Esophagus muscularis mucosa (tissue), 4 donors: ENCODE measurements at regions not wholly inside any gene's neighbourhood (a gene's known extent, or its start where the extent isn't known, plus 50 kb on each side); places are given as distances from the start of the nearest gene placed in this dataset.

Experiments
- DNase-seq: peaks from one replicate; pipeline ENCODE4 v3.0.0-alpha.2; 2017; ENCODE audit errors: extremely low spot score
- H3K27ac ChIP-seq, 4 donors: fragments of 200-600 bp; sonication (generic); replicated peaks in 1 of 4; 1 replicate in 3 of 4; 2 replicates in 1 of 4; pipeline ENCODE4 v1.5.1; 2016 to 2019; ENCODE audit warnings: mild to moderate bottlenecking in 1 of 4
- H3K27me3 ChIP-seq, 4 donors: fragments of 200-600 bp; sonication (generic); one replicate each; pipeline versions ENCODE4 v1.5.1 to v1.6.0; 2016 to 2019
- H3K36me3 ChIP-seq, 4 donors: fragments of 200-600 bp; sonication (generic); one replicate each; pipeline ENCODE4 v1.5.1; 2016 to 2019
- H3K4me1 ChIP-seq, 4 donors: fragments of 200-600 bp; sonication (generic); one replicate each; pipeline ENCODE4 v1.5.1; 2016 to 2019
- H3K4me3 ChIP-seq, 4 donors: fragments of 200-600 bp; sonication (generic); 1 replicate in 2 of 4; 2 replicates in 2 of 4; pipeline ENCODE4 v1.5.1; 2016 to 2019; ENCODE audit warnings: mild to moderate bottlenecking in 4 of 4, moderate library complexity in 1 of 4
- H3K9me3 ChIP-seq, 4 donors: fragments of 200-600 bp; sonication (generic); 1 replicate in 3 of 4; 2 replicates in 1 of 4; pipeline ENCODE4 v1.5.1; 2016 to 2019
- CTCF ChIP-seq, 3 experiments: fragments of 200-600 bp in 2 of 3; fragments of 450-650 bp in 1 of 3; sonication (generic) in 2 of 3; IDR thresholded peaks; one replicate each; pipeline ENCODE4 v1.5.1; 2017 to 2019; ENCODE audit warnings: antibody characterized with exemption in 3 of 3, mild to moderate bottlenecking in 2 of 3, moderate library complexity in 1 of 3
- EP300 ChIP-seq: sonication (generic); formaldehyde crosslinking; IDR thresholded peaks from one replicate; pipeline ENCODE4 v1.6.1; 2017; ENCODE audit warnings: antibody characterized with exemption
- POLR2A ChIP-seq: fragments of 450-650 bp; IDR thresholded peaks from one replicate; pipeline ENCODE4 v1.6.1; 2017; ENCODE audit warnings: antibody characterized with exemption, moderate library complexity, mild to moderate bottlenecking, low read depth
- POLR2AphosphoS5 ChIP-seq, 2 donors: sonication (generic); formaldehyde crosslinking; IDR thresholded peaks; one replicate each; pipeline ENCODE4 v1.6.1; 2017; ENCODE audit warnings: antibody characterized with exemption in 2 of 2
- WGBS: methylation state at CpG from one replicate; pipeline ENCODE4 v1.1.5; 2018; 5-methylcytosine and 5-hydroxymethylcytosine counted together
- intact Hi-C: fragments of 100-400 bp; cut with DNase I; formaldehyde crosslinking; loops from one replicate; pipeline ENCODE4 v1.15.1; 2023

GRCh38 chr6:119590066-119590465 is 240.5 kb upstream of the MAN1A1 start:
- no peak for DNase-seq
- WGBS, result 76% methylated on average over 2 of the region's 2 CpGs
- Histone ChIP-seq H3K4me3 (no peak overlapping the region), H3K4me1 (no peaks in the 10 kb centered on the region), H3K36me3 (no peaks in the 10 kb centered on the region), H3K27ac (no peak overlapping the region), H3K9me3 (no peaks in the 10 kb centered on the region), H3K27me3 (no peaks in the 10 kb centered on the region)
- TF ChIP-seq POLR2A (no peak), CTCF (IDR thresholded peaks at IDR 0.05) (no peak), POLR2AphosphoS5 (IDR thresholded peaks at IDR 0.05) (no peak), EP300 (no peak)
- intact Hi-C loops, result no loop called here

GRCh38 chr6:119587537-119587936 is 238.0 kb upstream of the MAN1A1 start:
- Histone ChIP-seq H3K9me3 (no peaks in the 10 kb centered on the region), H3K4me1 (no peaks in the 10 kb centered on the region), H3K36me3 (no peaks in the 10 kb centered on the region), H3K4me3 (no peak overlapping the region), H3K27me3 (no peaks in the 10 kb centered on the region), H3K27ac (no peak overlapping the region)
- 73% methylated on average over 3 of the region's 3 CpGs for WGBS
- intact Hi-C loops, result no loop called here
- TF ChIP-seq CTCF (IDR thresholded peaks at IDR 0.05) (no peak), POLR2A (no peak), EP300 (no peak), POLR2AphosphoS5 (IDR thresholded peaks at IDR 0.05) (no peak)
- DNase-seq, result no peak

GRCh38 chr6:119586250-119586882 is 236.8 kb upstream of the MAN1A1 start:
- WGBS, result 88% methylated on average over 3 of the region's 3 CpGs
- no peaks in the 10 kb centered on the region for H3K27me3 ChIP-seq
- H3K4me3 ChIP-seq, result no peak overlapping the region
- H3K4me1 ChIP-seq, result no peaks in the 10 kb centered on the region
- intact Hi-C loops, result no loop called here
- no peak overlapping the region for H3K27ac ChIP-seq
- H3K9me3 ChIP-seq, result no peaks in the 10 kb centered on the region
- no peak for DNase-seq
- no peaks in the 10 kb centered on the region for H3K36me3 ChIP-seq
- no peak for TF ChIP-seq EP300
- TF ChIP-seq POLR2AphosphoS5 (IDR thresholded peaks at IDR 0.05), result no peak
- TF ChIP-seq POLR2A, result no peak
- no peak for TF ChIP-seq CTCF (IDR thresholded peaks at IDR 0.05)

- DNase-seq, result no peak
- H3K27me3 ChIP-seq, result no peaks in the 10 kb centered on the region
- H3K9me3 ChIP-seq, result no peaks in the 10 kb centered on the region
- no peaks in the 10 kb centered on the region for H3K36me3 ChIP-seq
- TF ChIP-seq POLR2A (no peak), CTCF (IDR thresholded peaks at IDR 0.05) (no peak), POLR2AphosphoS5 (IDR thresholded peaks at IDR 0.05) (no peak), EP300 (no peak)
- no peak overlapping the region for H3K4me3 ChIP-seq
- H3K4me1 ChIP-seq, result no peaks in the 10 kb centered on the region
- no peak overlapping the region for H3K27ac ChIP-seq
- intact Hi-C loops, result no loop called here
These were observed 234.5 kb upstream of the MAN1A1 start for GRCh38 chr6:119584088-119584487.

GRCh38 chr6:119581220-119581619 is 231.7 kb upstream of the MAN1A1 start:
- intact Hi-C loops, result no loop called here
- no peak for DNase-seq
- Histone ChIP-seq H3K4me3 (no peak overlapping the region), H3K36me3 (no peaks in the 10 kb centered on the region), H3K4me1 (no peaks in the 10 kb centered on the region), H3K27me3 (no peaks in the 10 kb centered on the region), H3K9me3 (peaks cover 0 to 13% (median 11%) of the 10 kb centered on the region in 4 donors), H3K27ac (no peak overlapping the region)
- TF ChIP-seq POLR2AphosphoS5 (IDR thresholded peaks at IDR 0.05), result no peak
- TF ChIP-seq EP300, result no peak
- TF ChIP-seq POLR2A, result no peak
- TF ChIP-seq CTCF (IDR thresholded peaks at IDR 0.05), result no peak
- 90% methylated on average over 3 of the region's 3 CpGs for WGBS
